ENCODE measurements at regions not wholly inside any gene's neighbourhood (a gene's known extent, or its start where the extent isn't known, plus 50 kb on each side); places are given as distances from the start of the nearest gene placed in this dataset.

- Histone ChIP-seq H3K9ac (no peak overlapping the region), H4K20me1 (ENCODE audit: insufficient read depth) (no peaks in the 10 kb centered on the region), H3K79me2 (ENCODE audit: insufficient read depth, low read depth) (no peaks in the 10 kb centered on the region), H3K27me3 (ENCODE audit: insufficient read depth, low read depth) (no peaks in the 10 kb centered on the region), H3K4me2 (no peak overlapping the region), H3K36me3 (ENCODE audit: insufficient read depth) (no peaks in the 10 kb centered on the region), H3K4me3 (IDR thresholded peaks at IDR 0.05; ENCODE audit: insufficient read depth, low read depth, low read length) (no peak overlapping the region), H3K4me1 (ENCODE audit: low read depth, poor library complexity, severe bottlenecking) (no peaks in the 10 kb centered on the region), H3K27ac (no peak overlapping the region), H2AFZ (ENCODE audit: low read depth) (no peak overlapping the region)
- no peak for TF ChIP-seq CTCF (conservative IDR thresholded peaks at IDR 0.05; ENCODE audit: low read depth, low read length)
Measured at GRCh38 chr13:68410007-68410406, 1179.9 kb upstream of the PCDH9 start.

- Histone ChIP-seq H4K20me1 (ENCODE audit: insufficient read depth) (no peaks in the 10 kb centered on the region), H3K4me1 (ENCODE audit: low read depth, poor library complexity, severe bottlenecking) (no peaks in the 10 kb centered on the region), H3K27me3 (ENCODE audit: insufficient read depth, low read depth) (no peaks in the 10 kb centered on the region), H3K4me2 (no peak overlapping the region), H3K9ac (no peak overlapping the region), H3K36me3 (ENCODE audit: insufficient read depth) (no peaks in the 10 kb centered on the region), H2AFZ (ENCODE audit: low read depth) (no peak overlapping the region), H3K79me2 (ENCODE audit: insufficient read depth, low read depth) (no peaks in the 10 kb centered on the region), H3K27ac (no peak overlapping the region), H3K4me3 (IDR thresholded peaks at IDR 0.05; ENCODE audit: insufficient read depth, low read depth, low read length) (no peak overlapping the region)
- TF ChIP-seq CTCF (conservative IDR thresholded peaks at IDR 0.05; ENCODE audit: low read depth, low read length) = no peak
Measured at GRCh38 chr13:68390987-68391386, 1160.9 kb upstream of the PCDH9 start.

GRCh38 chr13:68386808-68387207 lies 1156.7 kb upstream of the PCDH9 start:
- Histone ChIP-seq H3K9ac (no peak overlapping the region), H3K4me1 (ENCODE audit: low read depth, poor library complexity, severe bottlenecking) (no peaks in the 10 kb centered on the region), H3K27ac (no peak overlapping the region), H3K27me3 (ENCODE audit: insufficient read depth, low read depth) (no peaks in the 10 kb centered on the region), H3K36me3 (ENCODE audit: insufficient read depth) (no peaks in the 10 kb centered on the region), H3K4me2 (no peak overlapping the region), H4K20me1 (ENCODE audit: insufficient read depth) (no peaks in the 10 kb centered on the region), H2AFZ (ENCODE audit: low read depth) (no peak overlapping the region), H3K79me2 (ENCODE audit: insufficient read depth, low read depth) (no peaks in the 10 kb centered on the region), H3K4me3 (IDR thresholded peaks at IDR 0.05; ENCODE audit: insufficient read depth, low read depth, low read length) (no peak overlapping the region)
- no peak for TF ChIP-seq CTCF (conservative IDR thresholded peaks at IDR 0.05; ENCODE audit: low read depth, low read length)

GRCh38 chr13:68380041-68380973 lies 1150.2 kb upstream of the PCDH9 start:
- Histone ChIP-seq H2AFZ (ENCODE audit: low read depth) (no peak overlapping the region), H3K36me3 (ENCODE audit: insufficient read depth) (no peaks in the 10 kb centered on the region), H3K79me2 (ENCODE audit: insufficient read depth, low read depth) (no peaks in the 10 kb centered on the region), H3K9ac (no peak overlapping the region), H3K4me3 (IDR thresholded peaks at IDR 0.05; ENCODE audit: insufficient read depth, low read depth, low read length) (no peak overlapping the region), H3K27ac (no peak overlapping the region), H3K27me3 (ENCODE audit: insufficient read depth, low read depth) (no peaks in the 10 kb centered on the region), H3K4me1 (ENCODE audit: low read depth, poor library complexity, severe bottlenecking) (no peaks in the 10 kb centered on the region), H4K20me1 (ENCODE audit: insufficient read depth) (no peaks in the 10 kb centered on the region), H3K4me2 (no peak overlapping the region)
- TF ChIP-seq CTCF (conservative IDR thresholded peaks at IDR 0.05; ENCODE audit: low read depth, low read length) = no peak
